Activated T-cell treated with anti-CD3 and anti-CD28 coated beads, Interleukin-2, amount 50 U/mL, for 48 hours (primary cell): ENCODE measurements at regions not wholly inside any gene's neighbourhood (a gene's known extent, or its start where the extent isn't known, plus 50 kb on each side); places are given as distances from the start of the nearest gene placed in this dataset.

ENCODE experiments used
- DNase-seq, 2 experiments: peaks; one replicate each; pipeline ENCODE4 v3.0.0-alpha.2; 2020

- no peak for DNase-seq
Measured at GRCh38 chr1:212192261-212192998, 92.8 kb upstream of the PPP2R5A start.

GRCh38 chr1:212196355-212196754 lies 88.9 kb upstream of the PPP2R5A start:
- no peak for DNase-seq

- DNase-seq, result no peak
Measured at GRCh38 chr1:212201461-212201860, 83.7 kb upstream of the PPP2R5A start.

DNA sequence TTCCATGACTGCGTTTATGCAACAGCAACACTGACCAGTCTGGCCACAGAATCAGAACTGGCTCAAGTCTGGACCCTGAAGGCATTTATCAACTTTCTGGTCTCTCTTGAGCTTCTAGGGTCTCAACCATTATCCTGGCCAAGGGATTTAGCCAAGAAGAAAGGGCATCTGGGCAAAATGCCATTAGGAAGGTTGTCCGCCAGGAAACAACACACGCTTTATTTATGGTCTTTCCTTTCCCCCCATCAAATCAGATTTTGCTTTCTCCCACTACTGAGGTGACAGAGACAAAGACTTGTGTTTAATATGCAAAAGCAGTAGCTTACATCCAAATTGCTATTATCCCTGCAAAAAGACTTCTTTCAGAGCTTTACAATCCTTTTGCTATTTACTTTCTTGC lies 81.6 kb upstream of the PPP2R5A start:
- no peak for DNase-seq

DNA sequence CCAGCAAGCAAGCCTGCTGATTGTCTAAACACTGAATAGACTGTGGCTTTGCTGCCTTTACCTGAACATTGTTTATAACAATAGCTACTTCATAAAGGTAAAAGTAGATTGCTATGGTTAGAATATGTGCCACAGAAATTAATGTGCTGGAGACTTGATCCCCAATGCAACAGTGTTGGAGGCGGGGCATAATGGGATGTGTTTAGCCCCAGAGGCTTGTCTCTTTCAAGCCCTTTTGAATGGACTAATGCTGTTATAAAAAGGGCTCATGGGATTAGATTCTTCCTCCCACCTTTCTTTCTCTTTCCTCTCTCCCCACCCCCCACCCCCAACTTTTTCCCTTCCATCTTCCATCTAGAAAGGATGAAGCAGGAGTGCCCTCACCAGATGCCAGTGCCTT lies 80.2 kb upstream of the PPP2R5A start:
- DNase-seq, result no peak

DNA sequence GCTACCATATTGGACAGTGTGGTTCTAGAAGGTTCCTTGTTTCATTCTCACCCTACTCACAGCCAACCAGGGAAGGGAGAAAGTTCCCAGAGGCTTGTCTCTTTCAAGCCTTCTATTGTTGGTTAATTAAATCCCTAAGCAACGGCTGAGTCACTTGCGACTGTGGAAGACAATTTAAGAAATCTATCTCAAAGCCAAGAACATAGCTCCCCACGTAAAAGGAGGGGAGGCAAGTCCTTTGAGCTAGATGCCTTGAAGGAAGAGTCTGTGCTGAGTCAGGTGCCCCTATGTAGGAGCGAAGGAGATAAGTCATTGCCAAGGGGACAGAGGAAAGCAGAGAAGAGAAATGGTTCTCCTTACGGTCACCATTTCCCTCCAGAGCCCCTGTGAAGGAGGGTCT lies 79.4 kb upstream of the PPP2R5A start:
- no peak for DNase-seq

- no peak for DNase-seq
Measured at GRCh38 chr1:212207118-212207517, 78.1 kb upstream of the PPP2R5A start.

DNA sequence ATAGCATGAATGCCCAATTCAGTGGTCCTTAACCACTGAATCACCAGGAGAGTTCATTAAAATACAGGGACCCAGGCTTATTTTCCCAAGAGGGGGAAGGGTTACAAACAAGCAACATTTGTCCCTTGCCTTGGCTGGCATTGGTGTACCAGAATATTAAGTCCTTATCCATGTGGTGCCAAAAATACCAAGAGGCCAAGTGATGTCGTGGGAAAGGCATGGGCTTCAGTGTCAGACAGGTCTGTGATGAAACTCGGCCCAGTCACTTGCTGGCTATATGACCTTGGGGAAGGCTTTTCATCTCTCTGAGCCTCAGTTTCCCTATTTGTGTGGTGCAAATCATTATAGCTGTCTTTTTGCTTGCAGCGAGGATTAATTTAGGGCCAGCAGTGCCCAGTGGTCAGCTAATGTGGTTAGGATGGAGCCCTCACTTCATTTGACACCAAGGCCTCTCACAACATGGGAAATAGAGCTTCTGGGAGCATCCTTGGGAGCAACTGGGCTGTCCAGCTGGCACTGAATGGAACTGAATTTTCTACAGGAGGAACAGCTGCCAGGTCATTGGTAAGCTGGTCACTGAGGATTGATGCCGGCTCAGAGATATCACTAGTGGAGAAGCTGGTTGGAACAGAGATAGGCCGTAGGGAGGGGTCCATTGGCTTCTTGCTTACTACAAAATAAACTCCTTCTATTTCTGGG lies 77.2 kb upstream of the PPP2R5A start:
- DNase-seq, result no peak

GRCh38 chr1:212208978-212209644 lies 76.1 kb upstream of the PPP2R5A start:
- DNase-seq, result no peak

GRCh38 chr1:212211371-212211770 lies 73.8 kb upstream of the PPP2R5A start:
- no peak for DNase-seq

- DNase-seq, result no peak
Measured at GRCh38 chr1:212212343-212212742, 72.9 kb upstream of the PPP2R5A start.

- DNase-seq, result no peak
Measured at GRCh38 chr1:212212906-212213305, 72.3 kb upstream of the PPP2R5A start.

- DNase-seq, result no peak
Measured at GRCh38 chr1:212213784-212214183, 71.4 kb upstream of the PPP2R5A start.

- no peak for DNase-seq
Measured at GRCh38 chr1:212214325-212214724, 70.9 kb upstream of the PPP2R5A start.

DNA sequence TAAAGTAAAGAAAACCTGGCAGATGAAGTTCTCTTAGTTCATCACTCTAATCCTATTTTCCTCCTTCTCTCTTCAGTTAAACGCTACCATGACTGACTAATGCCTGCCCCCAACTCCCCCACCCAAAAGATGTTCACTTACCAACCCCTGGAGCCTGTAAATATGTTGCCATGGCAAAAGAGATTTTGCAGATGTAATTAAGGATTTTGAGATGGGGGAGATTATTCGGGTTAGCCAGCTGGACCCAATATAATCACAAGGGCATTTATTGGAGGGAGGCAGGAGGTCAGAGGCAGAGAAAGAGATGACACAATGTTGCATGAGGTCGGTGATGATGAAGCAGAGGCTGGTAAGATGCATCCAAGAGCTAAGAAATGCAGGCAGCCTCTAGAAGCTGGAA lies 69.3 kb upstream of the PPP2R5A start:
- DNase-seq, result no peak

GRCh38 chr1:212217633-212218032 lies 67.6 kb upstream of the PPP2R5A start:
- no peak for DNase-seq

DNA sequence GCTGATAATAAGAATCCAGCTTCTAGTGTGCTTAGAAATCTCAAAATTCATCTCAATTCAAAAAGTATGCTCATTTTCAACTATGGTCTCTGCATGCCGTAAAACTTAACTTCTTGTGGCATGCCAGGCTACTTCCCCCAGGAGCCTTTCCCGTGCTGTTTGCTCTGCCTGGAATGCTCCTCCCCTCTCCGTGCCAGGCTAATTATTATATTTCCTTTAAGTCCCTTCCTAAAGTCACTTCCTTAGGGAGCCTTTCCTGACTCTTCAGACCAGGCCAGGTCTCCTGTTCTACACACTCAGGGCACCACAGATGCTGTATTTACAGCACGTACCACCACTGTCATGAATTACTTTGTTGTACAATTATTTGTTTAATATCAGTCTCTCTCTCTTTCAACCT lies 67.1 kb upstream of the PPP2R5A start:
- no peak for DNase-seq

GRCh38 chr1:212218911-212219310 lies 66.3 kb upstream of the PPP2R5A start:
- DNase-seq, result no peak

DNA sequence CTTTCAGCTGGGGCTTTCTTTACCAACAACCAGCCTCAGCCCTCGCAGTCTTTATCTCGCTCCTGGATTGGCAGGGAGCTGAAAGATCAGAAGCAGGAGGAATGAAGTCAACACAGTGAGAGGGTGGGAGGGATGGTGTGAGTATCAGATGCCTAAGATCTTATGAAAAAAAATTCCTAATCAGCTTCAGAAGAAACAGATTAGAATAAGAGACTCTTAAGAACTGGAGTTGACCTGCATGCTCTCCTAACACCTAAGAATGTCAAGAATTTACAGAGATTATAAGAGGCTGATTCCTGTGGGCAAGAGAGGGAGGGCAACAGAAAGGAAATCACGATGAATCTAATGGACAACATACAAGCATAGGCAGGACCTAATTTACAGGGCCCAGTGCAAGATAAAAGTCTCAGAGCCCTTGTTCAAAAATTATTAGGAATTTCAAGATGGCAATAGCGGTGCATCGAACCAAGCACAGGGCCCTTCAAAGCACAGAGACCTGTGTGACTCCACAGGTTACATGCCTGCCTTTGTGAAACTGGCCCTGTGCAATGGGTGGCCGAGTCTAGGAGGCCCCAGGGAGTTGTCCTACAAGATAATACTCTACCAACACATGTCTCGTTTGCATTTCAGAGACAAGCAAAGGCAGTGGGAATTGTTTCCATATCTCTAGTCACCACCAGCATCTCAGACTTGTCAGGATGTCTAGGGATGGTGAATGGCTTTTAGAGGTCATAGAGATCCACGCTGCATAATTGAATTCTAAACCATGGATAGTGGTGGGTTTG lies 65.3 kb upstream of the PPP2R5A start:
- DNase-seq, result no peak

GRCh38 chr1:212221801-212222200 lies 63.4 kb upstream of the PPP2R5A start:
- DNase-seq, result no peak

GRCh38 chr1:212224102-212224501 lies 61.1 kb upstream of the PPP2R5A start:
- DNase-seq, result no peak

DNA sequence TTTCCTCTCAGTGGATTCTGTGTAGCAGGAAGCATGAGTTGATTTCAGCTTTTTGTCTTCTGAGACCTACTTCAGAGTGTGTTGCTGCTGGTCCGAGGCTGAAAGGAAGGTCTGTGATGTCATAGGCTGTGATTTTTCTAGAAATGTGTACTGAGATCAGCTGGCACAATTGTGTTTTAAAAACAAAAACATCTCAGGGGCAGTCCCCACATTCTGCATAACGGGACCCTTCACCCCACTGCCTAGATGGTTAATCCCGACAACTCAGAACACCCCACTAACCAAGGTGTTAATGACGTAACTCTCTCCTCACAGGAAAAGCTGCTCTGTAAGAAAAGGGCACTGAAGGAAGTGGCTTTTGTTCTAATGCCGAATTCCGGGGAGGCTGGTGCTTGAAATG lies 59.8 kb upstream of the PPP2R5A start:
- DNase-seq, result no peak

GRCh38 chr1:212225871-212226302 lies 59.3 kb upstream of the PPP2R5A start:
- no peak for DNase-seq
